PFSK-1 (cell line): ENCODE measurements at regions not wholly inside any gene's neighbourhood (a gene's known extent, or its start where the extent isn't known, plus 50 kb on each side); places are given as distances from the start of the nearest gene placed in this dataset.

Experiments used
- FOXP2 ChIP-seq: optimal IDR thresholded peaks from 2 replicates; pipeline ENCODE3; 2011; ENCODE audit warnings: borderline replicate concordance, control low read depth, inconsistent platforms; ENCODE audit not compliant: insufficient read depth; ENCODE audit errors: extremely low read length, extremely low read depth
- POLR2AphosphoS5 ChIP-seq: IDR thresholded peaks from 2 replicates; pipeline ENCODE4 v1.6.1; 2012; ENCODE audit warnings: low read depth, mild to moderate bottlenecking, control low read depth, low read length, moderate library complexity
- SIN3A ChIP-seq: IDR thresholded peaks from 2 replicates; pipeline ENCODE4 v1.6.1; 2012; ENCODE audit warnings: mild to moderate bottlenecking, low read length, moderate library complexity, borderline replicate concordance; ENCODE audit not compliant: insufficient read depth
- TAF1 ChIP-seq: IDR thresholded peaks from 2 replicates; pipeline ENCODE4 v1.6.1; 2012; ENCODE audit warnings: low read length, control low read depth, borderline replicate concordance; ENCODE audit not compliant: insufficient read depth
- TF ChIP-seq, protein P1 (sequence below), 2 experiments: IDR thresholded peaks; 2 replicates each; pipeline versions ENCODE4 v1.6.1 to v1.8.0; 2011 to 2012; ENCODE audit warnings: low read depth in 2 of 2, low read length in 2 of 2, control low read depth in 1 of 2, inconsistent platforms in 1 of 2, mild to moderate bottlenecking in 1 of 2, moderate library complexity in 1 of 2; ENCODE audit not compliant: insufficient read depth in 1 of 2

DNA sequence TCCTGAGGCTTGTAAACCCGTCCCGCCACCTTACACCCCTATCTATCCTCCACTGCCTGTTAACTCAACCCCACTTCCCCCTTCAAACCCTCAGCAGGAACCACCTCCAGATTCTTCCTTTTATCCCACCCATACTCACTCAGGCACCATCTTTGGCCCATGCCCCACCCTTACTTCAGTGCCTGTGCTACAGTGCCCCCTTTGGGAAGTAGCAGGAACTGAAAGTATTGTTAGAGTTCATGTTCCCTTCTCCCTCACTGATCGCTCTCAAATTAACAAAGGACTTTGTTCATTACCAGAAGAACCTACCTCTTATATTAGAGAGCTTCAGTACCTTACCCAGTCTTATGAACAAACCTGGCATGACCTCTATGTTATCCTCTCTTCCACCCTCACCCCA lies 92.2 kb upstream of the MOCS2 start:
- TF ChIP-seq POLR2AphosphoS5: no peak
- no peak for TF ChIP-seq FOXP2
- TF ChIP-seq TAF1: no peak
- TF ChIP-seq SIN3A: no peak

- TF ChIP-seq POLR2AphosphoS5 (no peak), TAF1 (no peak), SIN3A (no peak), FOXP2 (no peak)
- TF ChIP-seq, protein P1, sequence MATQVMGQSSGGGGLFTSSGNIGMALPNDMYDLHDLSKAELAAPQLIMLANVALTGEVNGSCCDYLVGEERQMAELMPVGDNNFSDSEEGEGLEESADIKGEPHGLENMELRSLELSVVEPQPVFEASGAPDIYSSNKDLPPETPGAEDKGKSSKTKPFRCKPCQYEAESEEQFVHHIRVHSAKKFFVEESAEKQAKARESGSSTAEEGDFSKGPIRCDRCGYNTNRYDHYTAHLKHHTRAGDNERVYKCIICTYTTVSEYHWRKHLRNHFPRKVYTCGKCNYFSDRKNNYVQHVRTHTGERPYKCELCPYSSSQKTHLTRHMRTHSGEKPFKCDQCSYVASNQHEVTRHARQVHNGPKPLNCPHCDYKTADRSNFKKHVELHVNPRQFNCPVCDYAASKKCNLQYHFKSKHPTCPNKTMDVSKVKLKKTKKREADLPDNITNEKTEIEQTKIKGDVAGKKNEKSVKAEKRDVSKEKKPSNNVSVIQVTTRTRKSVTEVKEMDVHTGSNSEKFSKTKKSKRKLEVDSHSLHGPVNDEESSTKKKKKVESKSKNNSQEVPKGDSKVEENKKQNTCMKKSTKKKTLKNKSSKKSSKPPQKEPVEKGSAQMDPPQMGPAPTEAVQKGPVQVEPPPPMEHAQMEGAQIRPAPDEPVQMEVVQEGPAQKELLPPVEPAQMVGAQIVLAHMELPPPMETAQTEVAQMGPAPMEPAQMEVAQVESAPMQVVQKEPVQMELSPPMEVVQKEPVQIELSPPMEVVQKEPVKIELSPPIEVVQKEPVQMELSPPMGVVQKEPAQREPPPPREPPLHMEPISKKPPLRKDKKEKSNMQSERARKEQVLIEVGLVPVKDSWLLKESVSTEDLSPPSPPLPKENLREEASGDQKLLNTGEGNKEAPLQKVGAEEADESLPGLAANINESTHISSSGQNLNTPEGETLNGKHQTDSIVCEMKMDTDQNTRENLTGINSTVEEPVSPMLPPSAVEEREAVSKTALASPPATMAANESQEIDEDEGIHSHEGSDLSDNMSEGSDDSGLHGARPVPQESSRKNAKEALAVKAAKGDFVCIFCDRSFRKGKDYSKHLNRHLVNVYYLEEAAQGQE (IDR thresholded peaks at IDR 0.05; ENCODE audit: insufficient read depth in 1 of 2, low read depth in 2 of 2, low read length in 2 of 2): no peak
These were observed 97.0 kb upstream of the MOCS2 start for GRCh38 chr5:53206562-53206961.

DNA sequence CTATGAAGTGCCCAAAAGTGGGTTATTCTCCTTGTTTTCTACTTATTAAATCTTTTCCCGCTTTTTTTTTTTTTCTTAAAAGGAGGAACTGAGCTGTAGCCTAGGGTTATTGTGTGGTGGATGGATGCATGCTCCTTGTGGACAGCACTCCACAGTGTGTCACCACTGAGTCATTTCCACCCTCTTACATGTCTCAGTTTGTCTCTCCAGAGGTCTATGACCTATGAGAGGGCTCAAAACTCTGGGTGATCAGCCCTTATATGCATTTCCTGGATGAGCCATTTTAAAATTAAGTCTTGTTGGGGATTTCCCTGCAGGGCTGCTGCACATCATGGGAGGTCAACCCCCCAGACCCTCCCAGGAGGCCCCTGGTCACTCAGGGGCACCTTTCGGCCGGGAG lies 102.2 kb upstream of the MOCS2 start:
- TF ChIP-seq SIN3A: no peak
- TF ChIP-seq FOXP2: no peak
- no peak for TF ChIP-seq TAF1
- TF ChIP-seq, protein P1 (IDR thresholded peaks at IDR 0.05; ENCODE audit: insufficient read depth in 1 of 2, low read depth in 2 of 2, low read length in 2 of 2): no peak
- TF ChIP-seq POLR2AphosphoS5: no peak

DNA sequence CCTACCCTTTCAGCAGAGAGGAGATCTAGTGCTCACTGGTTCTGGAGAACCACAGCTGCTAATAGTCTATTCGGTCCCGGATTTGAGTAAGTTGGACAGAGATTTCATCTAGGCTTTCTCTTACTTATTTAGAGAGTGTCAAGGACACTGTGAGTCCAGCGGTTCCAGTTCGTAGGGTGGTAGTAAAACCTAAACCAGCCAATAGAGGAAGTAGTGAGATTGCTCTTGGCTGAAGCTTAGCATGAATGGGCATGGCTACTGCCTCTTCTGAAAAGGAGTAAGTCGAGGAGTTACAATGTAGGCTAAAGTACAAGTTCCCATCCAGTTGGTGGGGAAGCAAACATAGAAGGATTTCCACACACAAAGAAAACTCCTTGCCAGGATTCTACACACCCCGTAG lies 109.6 kb upstream of the MOCS2 start:
- no peak for TF ChIP-seq SIN3A
- TF ChIP-seq FOXP2: no peak
- TF ChIP-seq POLR2AphosphoS5: no peak

DNA sequence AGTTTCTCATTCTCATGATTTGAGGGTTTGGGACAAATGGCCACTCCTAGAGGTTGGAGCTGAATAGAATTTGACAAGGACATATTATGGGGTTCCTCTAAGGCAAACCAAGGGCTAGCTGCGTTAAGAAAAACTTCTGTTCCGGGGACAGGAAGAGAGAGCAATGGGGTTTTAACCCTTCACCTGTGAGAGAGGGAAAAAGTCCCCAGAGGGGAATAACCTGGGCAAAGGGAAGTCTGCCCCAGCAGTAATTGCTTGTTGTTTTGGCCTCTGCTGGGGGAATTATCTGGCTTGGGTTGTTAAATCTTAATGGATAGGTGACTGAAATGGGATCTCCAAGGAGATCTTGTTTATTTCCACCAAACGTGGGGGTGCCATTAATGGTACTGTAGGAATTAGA lies 110.1 kb upstream of the MOCS2 start:
- TF ChIP-seq FOXP2: no peak
- TF ChIP-seq TAF1: no peak
- no peak for TF ChIP-seq POLR2AphosphoS5

DNA sequence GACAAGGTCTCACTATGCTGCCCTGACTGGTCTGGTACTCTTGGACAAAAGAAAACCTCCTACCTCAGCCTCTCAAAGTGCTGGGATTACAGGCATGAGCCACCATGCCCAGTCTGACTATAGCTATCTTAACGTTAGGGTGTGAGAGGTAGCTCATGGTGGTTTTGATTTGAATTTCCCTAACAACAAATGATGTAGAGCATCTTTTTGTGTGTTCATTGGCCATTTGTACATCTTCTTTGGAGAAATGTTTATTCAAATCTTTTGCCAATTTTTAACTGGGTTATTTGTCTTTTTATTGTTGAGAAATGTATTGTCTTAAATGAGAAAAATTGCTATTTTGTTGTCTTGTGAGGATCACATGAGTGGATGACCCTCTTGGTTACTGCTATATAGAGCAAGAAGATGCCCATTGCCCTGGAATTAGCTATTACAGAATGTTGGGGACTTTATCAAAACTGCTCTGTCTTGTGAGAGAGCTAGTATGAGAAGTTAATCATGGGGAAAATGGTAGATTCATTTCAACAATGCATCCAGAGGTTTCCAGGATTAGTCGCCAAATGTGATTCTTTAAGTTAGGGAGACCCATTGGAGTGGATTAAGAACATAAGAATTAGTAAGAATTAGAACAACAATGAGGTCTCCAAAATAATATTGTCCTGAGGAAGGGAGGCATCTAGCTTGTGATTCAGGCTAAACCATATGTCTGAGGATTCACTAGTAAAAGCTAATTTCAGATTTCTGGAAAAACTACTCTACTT lies 124.3 kb upstream of the MOCS2 start:
- no peak for TF ChIP-seq POLR2AphosphoS5

- TF ChIP-seq SIN3A (no peak), POLR2AphosphoS5 (no peak), FOXP2 (no peak)
These were observed 127.1 kb upstream of the MOCS2 start for GRCh38 chr5:53236683-53237082.

- no peak for TF ChIP-seq POLR2AphosphoS5
- no peak for TF ChIP-seq SIN3A
- no peak for TF ChIP-seq TAF1
- no peak for TF ChIP-seq FOXP2
These were observed 128.3 kb upstream of the MOCS2 start for GRCh38 chr5:53237876-53238275.
